ENCODE measurements at regions not wholly inside any gene's neighbourhood (a gene's known extent, or its start where the extent isn't known, plus 50 kb on each side); places are given as distances from the start of the nearest gene placed in this dataset.

DNA sequence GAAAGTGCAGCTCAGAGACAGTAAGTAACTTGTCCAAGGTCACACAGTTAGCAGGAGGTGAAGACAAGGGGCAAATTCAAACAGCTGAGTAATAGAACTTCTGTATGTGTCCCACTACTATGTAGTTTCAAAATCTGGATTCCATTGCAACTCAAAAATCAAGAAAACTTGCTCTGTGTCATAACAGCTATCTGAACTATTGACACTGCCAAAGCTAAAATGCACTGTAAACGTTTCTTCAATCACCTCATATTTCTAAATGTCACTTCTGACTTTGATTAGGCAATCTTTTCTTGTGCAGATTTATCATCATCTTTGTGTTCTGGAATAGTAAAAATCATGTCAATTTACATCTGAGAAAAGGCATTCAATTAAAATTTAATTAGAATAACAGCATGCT lies 957.6 kb downstream of the MRPL39 start:
- peaks cover 1% of the 10 kb centered on the region for H3K27me3 Mint-ChIP-seq (ENCODE audit: insufficient read depth, low read depth, poor library complexity)
- Histone ChIP-seq H3K4me1 (ENCODE audit: insufficient read depth) (no peaks in the 10 kb centered on the region), H3K27ac (ENCODE audit: low read depth) (no peak overlapping the region), H3F3A (replicated peaks; ENCODE audit: low read depth) (no peaks in the 10 kb centered on the region), H3K27me3 (ENCODE audit: insufficient read depth) (no peaks in the 10 kb centered on the region), H3K9me2 (ENCODE audit: insufficient read depth) (no peaks in the 10 kb centered on the region), H2AFZ (no peak overlapping the region), H3K79me2 (replicated peaks; ENCODE audit: insufficient read depth) (no peaks in the 10 kb centered on the region), H4K20me1 (replicated peaks; ENCODE audit: insufficient read depth) (no peaks in the 10 kb centered on the region), H3K4me2 (no peak overlapping the region), H3K36me3 (ENCODE audit: insufficient read depth) (no peaks in the 10 kb centered on the region; the same call in 1 of the 2 replicates), H3K4me3 (no peak overlapping the region)
- H3K4me1 Mint-ChIP-seq = no peaks in the 10 kb centered on the region
- H3K36me3 Mint-ChIP-seq (ENCODE audit: low read depth) = peaks cover 9% of the 10 kb centered on the region; the same call in 2 of the 3 replicates
- no peak for DNase-seq (ENCODE audit: low spot score)
- peaks cover 74% of the 10 kb centered on the region for H3K9me3 Mint-ChIP-seq
- H3K27ac Mint-ChIP-seq = no peak overlapping the region
- no peak for TF ChIP-seq CREB1 (CRISPR knock-in tag; IDR thresholded peaks at IDR 0.05; ENCODE audit: low read depth)
- no peak for TF ChIP-seq STAT1 (IDR thresholded peaks at IDR 0.05; ENCODE audit: unreplicated experiment)
- TF ChIP-seq, protein P1, sequence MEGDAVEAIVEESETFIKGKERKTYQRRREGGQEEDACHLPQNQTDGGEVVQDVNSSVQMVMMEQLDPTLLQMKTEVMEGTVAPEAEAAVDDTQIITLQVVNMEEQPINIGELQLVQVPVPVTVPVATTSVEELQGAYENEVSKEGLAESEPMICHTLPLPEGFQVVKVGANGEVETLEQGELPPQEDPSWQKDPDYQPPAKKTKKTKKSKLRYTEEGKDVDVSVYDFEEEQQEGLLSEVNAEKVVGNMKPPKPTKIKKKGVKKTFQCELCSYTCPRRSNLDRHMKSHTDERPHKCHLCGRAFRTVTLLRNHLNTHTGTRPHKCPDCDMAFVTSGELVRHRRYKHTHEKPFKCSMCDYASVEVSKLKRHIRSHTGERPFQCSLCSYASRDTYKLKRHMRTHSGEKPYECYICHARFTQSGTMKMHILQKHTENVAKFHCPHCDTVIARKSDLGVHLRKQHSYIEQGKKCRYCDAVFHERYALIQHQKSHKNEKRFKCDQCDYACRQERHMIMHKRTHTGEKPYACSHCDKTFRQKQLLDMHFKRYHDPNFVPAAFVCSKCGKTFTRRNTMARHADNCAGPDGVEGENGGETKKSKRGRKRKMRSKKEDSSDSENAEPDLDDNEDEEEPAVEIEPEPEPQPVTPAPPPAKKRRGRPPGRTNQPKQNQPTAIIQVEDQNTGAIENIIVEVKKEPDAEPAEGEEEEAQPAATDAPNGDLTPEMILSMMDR (conservative IDR thresholded peaks at IDR 0.05; ENCODE audit: low read depth in 2 of 2) = no peak
- TF ChIP-seq NANOG (IDR thresholded peaks at IDR 0.05; ENCODE audit: borderline replicate concordance) = no peak
- no peak for TF ChIP-seq EZH2phosphoT487 (IDR thresholded peaks at IDR 0.05; ENCODE audit: unreplicated experiment)
- TF ChIP-seq, protein P2, sequence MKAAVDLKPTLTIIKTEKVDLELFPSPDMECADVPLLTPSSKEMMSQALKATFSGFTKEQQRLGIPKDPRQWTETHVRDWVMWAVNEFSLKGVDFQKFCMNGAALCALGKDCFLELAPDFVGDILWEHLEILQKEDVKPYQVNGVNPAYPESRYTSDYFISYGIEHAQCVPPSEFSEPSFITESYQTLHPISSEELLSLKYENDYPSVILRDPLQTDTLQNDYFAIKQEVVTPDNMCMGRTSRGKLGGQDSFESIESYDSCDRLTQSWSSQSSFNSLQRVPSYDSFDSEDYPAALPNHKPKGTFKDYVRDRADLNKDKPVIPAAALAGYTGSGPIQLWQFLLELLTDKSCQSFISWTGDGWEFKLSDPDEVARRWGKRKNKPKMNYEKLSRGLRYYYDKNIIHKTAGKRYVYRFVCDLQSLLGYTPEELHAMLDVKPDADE (IDR thresholded peaks at IDR 0.05) = no peak
- H3K4me3 Mint-ChIP-seq = no peak overlapping the region
- ATAC-seq = no peak

DNA sequence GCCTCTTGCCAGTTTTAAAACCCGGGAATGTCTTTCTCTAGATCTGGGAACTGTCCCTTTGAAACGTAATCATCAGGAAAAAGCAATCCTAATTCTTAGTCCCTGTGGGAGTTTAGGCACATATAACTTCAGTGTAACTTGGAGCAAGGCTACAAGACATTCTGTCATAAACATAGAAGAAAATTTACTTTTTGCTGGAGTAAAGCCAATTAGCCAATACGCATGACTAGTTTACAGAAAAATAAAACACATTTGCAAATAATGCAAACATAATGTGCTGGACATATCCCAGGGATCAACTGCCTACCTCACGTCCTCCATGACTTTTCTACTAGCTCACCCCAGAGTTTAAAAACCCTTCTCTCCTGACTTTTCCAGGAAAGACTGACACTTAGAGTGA lies 970.6 kb downstream of the MRPL39 start:
- Mint-ChIP-seq H3K9me3 (peaks cover 78% of the 10 kb centered on the region), H3K27ac (no peak overlapping the region)
- DNase-seq (ENCODE audit: low spot score) = no peak
- TF ChIP-seq ZNF331 (CRISPR knock-in tag; IDR thresholded peaks at IDR 0.05; ENCODE audit: low read depth) (no peak), CREB1 (CRISPR knock-in tag; IDR thresholded peaks at IDR 0.05; ENCODE audit: low read depth) (no peak), EZH2phosphoT487 (IDR thresholded peaks at IDR 0.05; ENCODE audit: unreplicated experiment) (no peak), POLR2AphosphoS5 (IDR thresholded peaks at IDR 0.05; ENCODE audit: low read depth) (no peak), STAT1 (IDR thresholded peaks at IDR 0.05; ENCODE audit: unreplicated experiment) (no peak), NANOG (IDR thresholded peaks at IDR 0.05; ENCODE audit: borderline replicate concordance) (no peak), JUNB (IDR thresholded peaks at IDR 0.05; ENCODE audit: unreplicated experiment) (no peak), EZH2 (IDR thresholded peaks at IDR 0.05; ENCODE audit: low read depth, unreplicated experiment) (no peak), ZNF114 (CRISPR knock-in tag; IDR thresholded peaks at IDR 0.05) (no peak)
- TF ChIP-seq, protein P1 (conservative IDR thresholded peaks at IDR 0.05; ENCODE audit: low read depth in 2 of 2) = no peak
- TF ChIP-seq, protein P2 (IDR thresholded peaks at IDR 0.05) = no peak
- TF ChIP-seq, protein P3, sequence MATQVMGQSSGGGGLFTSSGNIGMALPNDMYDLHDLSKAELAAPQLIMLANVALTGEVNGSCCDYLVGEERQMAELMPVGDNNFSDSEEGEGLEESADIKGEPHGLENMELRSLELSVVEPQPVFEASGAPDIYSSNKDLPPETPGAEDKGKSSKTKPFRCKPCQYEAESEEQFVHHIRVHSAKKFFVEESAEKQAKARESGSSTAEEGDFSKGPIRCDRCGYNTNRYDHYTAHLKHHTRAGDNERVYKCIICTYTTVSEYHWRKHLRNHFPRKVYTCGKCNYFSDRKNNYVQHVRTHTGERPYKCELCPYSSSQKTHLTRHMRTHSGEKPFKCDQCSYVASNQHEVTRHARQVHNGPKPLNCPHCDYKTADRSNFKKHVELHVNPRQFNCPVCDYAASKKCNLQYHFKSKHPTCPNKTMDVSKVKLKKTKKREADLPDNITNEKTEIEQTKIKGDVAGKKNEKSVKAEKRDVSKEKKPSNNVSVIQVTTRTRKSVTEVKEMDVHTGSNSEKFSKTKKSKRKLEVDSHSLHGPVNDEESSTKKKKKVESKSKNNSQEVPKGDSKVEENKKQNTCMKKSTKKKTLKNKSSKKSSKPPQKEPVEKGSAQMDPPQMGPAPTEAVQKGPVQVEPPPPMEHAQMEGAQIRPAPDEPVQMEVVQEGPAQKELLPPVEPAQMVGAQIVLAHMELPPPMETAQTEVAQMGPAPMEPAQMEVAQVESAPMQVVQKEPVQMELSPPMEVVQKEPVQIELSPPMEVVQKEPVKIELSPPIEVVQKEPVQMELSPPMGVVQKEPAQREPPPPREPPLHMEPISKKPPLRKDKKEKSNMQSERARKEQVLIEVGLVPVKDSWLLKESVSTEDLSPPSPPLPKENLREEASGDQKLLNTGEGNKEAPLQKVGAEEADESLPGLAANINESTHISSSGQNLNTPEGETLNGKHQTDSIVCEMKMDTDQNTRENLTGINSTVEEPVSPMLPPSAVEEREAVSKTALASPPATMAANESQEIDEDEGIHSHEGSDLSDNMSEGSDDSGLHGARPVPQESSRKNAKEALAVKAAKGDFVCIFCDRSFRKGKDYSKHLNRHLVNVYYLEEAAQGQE (IDR thresholded peaks at IDR 0.05; ENCODE audit: unreplicated experiment) = no peak

More for the DNA sequence above, 970.6 kb downstream of the MRPL39 start:
- Histone ChIP-seq H3K4me3 (no peak overlapping the region), H3K36me3 (ENCODE audit: insufficient read depth) (no peaks in the 10 kb centered on the region), H3K27me3 (ENCODE audit: insufficient read depth) (no peaks in the 10 kb centered on the region), H2AFZ (no peak overlapping the region), H4K20me1 (replicated peaks; ENCODE audit: insufficient read depth) (no peaks in the 10 kb centered on the region), H3K79me2 (replicated peaks; ENCODE audit: insufficient read depth) (no peaks in the 10 kb centered on the region), H3K4me2 (no peak overlapping the region), H3K9me2 (ENCODE audit: insufficient read depth) (no peaks in the 10 kb centered on the region), H3K4me1 (ENCODE audit: insufficient read depth) (0 out of 2 replicates have a peak, but pooled peaks cover 4% of the 10 kb centered on the region), H3F3A (replicated peaks; ENCODE audit: low read depth) (no peaks in the 10 kb centered on the region), H3K27ac (ENCODE audit: low read depth) (no peak overlapping the region)
- no peak overlapping the region for H3K4me3 Mint-ChIP-seq
- peaks cover 2% of the 10 kb centered on the region for H3K27me3 Mint-ChIP-seq (ENCODE audit: insufficient read depth, low read depth, poor library complexity)
- H3K4me1 Mint-ChIP-seq = peaks cover 5% of the 10 kb centered on the region; the same call in 2 of the 3 replicates
- H3K36me3 Mint-ChIP-seq (ENCODE audit: low read depth) = peaks cover 9% of the 10 kb centered on the region; the same call in 2 of the 3 replicates
- no peak for ATAC-seq

All from GM23338 (cell line).